SU-DHL-6 (cell line): ENCODE measurements at regions not wholly inside any gene's neighbourhood (a gene's known extent, or its start where the extent isn't known, plus 50 kb on each side); places are given as distances from the start of the nearest gene placed in this dataset.

Experiments
- EZH2phosphoT487 ChIP-seq: fragments of 200-600 bp; sonication (generic), shearing (Covaris generic); conservative IDR thresholded peaks from 2 replicates; pipeline ENCODE4 v1.6.1; 2018; ENCODE audit warnings: mild to moderate bottlenecking, antibody characterized with exemption, low read length, moderate library complexity, mixed read lengths
- TF ChIP-seq, protein P1 (sequence below): fragments of 200-600 bp; sonication (generic); IDR thresholded peaks from one replicate; pipeline ENCODE4 v1.5.1; 2017; ENCODE audit warnings: antibody characterized with exemption, mild to moderate bottlenecking, low read length, moderate library complexity; ENCODE audit not compliant: insufficient read depth, poor library complexity, severe bottlenecking

DNA sequence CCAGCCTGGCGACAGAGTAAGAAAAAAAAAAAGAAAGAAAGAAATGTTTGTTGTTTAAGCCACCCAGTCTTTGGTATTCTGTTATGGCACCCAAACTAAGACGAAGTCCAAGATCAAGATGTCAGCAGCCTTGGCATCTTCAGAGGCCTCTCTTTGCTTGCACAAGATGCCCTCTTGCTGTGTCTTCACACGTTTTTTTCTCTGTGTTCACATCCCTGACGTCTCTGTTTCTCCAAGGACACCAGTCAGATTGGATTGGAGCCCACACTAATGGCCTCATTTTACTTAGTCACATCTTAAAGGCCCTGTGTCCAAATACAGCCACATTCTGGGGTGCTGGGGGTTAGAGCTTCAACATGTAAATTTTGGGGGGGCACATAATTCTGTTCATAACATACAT, 380.9 kb downstream of the GJA1 start:
- TF ChIP-seq, protein P1, sequence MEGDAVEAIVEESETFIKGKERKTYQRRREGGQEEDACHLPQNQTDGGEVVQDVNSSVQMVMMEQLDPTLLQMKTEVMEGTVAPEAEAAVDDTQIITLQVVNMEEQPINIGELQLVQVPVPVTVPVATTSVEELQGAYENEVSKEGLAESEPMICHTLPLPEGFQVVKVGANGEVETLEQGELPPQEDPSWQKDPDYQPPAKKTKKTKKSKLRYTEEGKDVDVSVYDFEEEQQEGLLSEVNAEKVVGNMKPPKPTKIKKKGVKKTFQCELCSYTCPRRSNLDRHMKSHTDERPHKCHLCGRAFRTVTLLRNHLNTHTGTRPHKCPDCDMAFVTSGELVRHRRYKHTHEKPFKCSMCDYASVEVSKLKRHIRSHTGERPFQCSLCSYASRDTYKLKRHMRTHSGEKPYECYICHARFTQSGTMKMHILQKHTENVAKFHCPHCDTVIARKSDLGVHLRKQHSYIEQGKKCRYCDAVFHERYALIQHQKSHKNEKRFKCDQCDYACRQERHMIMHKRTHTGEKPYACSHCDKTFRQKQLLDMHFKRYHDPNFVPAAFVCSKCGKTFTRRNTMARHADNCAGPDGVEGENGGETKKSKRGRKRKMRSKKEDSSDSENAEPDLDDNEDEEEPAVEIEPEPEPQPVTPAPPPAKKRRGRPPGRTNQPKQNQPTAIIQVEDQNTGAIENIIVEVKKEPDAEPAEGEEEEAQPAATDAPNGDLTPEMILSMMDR, result no peak
- TF ChIP-seq EZH2phosphoT487, result no peak
